GM21528 (cell line): ENCODE measurements at regions not wholly inside any gene's neighbourhood (a gene's known extent, or its start where the extent isn't known, plus 50 kb on each side); places are given as distances from the start of the nearest gene placed in this dataset.

Source experiments
- ATAC-seq: cut with Tn5 transposase; IDR thresholded peaks from one replicate; pipeline ENCODE4 v1.9.1; 2021; ENCODE audit warnings: mild to moderate bottlenecking, moderate library complexity; ENCODE audit not compliant: unreplicated experiment, low FRiP score

DNA sequence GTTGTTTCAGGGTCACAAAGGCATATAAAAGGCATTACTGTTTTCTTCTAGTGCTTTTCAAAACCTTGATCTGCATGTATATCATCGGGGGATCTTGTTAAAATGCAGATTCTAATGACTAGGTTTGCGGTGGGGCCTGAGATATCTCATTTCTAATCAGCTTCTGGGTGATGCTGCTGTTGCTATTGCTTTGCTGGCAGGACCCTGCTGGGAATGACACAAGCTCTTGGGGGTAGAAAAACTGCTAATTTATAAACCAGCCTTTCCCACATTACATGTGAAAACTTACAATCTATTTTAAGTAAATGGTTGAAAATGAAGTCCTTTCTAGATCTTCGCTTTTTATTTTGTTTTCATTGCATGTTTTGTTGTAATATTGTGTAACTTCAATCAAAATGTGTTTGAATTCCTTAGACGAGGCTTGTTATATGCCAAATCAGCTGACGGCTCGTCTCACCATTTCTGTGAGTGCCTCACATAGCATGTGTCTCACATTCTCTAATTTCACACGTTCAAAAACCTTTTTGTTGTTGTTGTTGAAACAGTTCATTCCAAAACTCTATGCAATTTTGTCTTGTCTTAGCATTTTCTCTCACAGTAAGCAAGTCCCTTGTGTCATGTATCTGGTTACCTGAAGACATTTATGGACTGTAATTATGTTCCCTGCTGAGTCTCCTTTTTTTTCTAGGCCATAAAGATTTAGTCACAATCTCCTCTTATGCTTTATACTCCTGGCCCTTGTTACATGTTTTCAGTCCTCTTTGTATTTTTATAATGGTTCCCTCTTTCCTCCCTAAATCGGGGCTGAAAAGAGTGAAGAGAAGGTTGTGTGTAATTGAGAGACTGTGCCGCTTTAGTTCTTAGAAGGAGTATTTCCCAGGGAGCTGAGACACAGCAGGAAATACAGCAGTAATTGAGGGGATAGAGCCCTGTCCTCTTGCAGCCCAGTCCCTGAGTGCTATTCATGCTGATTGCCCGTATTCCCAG, 521.0 kb upstream of the SEMA6A start:
- ATAC-seq: no peak

DNA sequence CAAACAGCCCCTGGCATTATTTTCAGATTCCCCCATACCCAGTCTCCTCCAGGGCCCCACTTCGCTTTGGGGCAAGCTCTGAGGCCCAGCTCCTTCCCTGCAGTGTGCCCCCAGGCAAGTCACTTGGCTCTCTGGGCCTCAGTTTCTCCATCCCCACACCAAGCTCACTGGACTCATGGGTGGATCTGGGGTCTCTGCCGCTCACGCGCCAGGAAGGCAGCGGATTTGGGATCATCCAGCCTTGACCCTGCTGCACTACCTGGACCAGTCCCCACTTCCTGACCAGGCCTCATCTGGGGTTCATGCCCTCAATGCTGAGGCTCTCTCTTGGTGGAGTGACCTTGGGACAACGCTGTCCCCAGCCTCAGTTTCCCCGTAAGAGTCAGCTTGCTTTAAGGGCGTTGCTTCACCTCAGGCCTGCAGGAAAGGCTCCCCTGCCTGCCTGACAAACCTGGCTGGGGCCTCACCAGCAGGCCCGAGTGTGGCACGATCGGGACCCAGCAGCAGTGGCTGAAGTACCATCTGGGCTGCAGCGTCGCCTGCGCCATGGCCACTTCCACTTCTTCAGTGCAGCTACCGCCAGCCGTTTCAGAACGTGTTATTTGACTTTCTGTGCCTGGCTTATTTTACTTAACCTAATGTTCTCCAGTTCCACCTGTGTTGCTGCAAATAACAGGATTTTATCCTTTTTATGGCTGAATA, 519.6 kb upstream of the SEMA6A start:
- ATAC-seq: no peak

DNA sequence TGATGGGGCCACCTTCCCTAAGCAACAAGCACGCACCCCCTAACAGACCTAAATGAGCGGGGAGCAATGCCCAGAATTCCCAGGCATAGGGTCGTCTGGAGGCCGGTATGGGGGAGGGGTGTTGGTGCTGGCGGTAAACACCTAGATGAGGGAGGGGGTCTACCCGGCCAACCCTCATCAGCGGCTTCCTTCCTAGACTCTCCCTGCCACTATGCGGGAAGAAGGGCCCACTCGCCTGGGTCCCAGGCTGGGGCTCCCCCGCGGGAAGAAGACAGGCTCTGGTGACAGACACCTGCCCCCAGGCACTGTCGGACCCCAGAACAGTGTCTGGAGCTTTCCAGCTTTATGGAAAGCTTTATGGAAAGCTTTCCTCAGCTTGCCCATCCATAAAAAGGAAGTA, 519.0 kb upstream of the SEMA6A start:
- no peak for ATAC-seq

DNA sequence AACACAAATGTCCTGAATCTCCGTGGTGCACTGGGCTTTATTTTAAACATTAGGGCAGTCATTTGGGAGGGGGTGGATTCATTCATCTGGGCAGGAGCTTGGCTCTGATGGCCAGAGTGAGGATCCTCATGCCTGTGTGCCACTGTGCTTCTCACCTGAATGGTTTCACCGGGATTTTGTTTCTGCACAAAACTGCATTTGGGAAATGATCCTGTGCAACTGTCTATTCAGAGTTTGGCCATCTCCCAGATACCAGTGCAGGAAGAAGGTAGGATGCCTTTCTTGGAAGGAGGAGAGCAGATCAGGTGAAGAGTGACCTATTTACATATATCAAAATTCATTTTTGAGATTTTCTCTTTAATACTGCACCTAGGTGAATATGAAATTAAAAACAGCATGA, 514.4 kb upstream of the SEMA6A start:
- no peak for ATAC-seq

DNA sequence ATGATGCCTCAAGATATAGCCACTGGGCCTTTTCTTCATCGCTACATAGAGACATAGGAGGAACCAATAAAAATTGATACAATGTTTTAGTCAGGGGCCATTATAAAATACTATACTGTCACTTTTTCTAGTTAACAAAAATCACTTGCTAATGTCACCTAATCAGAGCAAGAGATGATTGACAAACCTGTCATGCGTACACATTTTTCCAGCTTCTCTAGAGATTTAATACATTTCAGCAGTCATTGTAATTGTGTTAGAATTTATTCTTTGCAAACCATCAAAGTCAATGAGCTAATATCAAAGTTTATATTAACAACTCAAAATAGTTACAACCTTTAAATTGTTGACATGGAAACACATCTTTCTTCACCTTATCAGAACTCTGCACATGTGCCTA, 513.6 kb upstream of the SEMA6A start:
- ATAC-seq: no peak

DNA sequence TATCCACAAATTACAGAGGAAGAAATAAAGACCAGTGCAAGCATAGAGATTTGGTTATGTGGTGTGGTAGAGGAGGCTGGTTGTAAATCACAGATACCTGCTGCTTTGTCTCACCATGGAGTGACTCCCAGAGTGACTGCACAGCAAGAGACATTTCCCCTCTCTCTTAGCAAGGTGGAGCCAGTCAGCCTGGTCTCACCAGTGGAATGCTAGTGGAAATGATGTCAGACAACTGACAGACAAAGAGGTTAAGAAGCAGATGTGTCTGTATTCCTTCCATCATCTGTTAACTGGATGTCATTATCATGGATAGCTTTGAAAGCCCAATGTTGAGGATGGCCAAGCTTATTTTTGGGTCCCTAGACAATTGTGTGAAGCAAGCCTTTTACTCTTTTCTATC, 509.4 kb upstream of the SEMA6A start:
- ATAC-seq: no peak

DNA sequence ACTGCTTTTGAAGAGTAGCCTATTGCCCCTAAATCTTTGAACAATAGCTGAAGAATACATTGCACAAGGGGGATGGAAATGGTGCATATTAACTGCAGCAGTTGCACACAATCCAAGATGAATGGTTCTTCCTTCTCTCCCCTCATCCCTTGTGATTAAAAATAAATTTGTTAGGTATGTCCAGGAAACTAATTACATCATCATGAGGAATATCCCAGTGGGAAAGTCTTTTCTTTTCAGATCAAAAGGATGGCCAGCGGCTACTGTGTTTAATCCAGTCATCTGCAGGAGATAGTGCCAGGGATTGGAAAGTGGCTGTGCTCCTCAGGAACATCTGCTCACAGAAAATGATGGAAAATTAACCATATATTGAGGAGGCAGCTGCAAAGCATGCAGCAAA, 508.4 kb upstream of the SEMA6A start:
- no peak for ATAC-seq

DNA sequence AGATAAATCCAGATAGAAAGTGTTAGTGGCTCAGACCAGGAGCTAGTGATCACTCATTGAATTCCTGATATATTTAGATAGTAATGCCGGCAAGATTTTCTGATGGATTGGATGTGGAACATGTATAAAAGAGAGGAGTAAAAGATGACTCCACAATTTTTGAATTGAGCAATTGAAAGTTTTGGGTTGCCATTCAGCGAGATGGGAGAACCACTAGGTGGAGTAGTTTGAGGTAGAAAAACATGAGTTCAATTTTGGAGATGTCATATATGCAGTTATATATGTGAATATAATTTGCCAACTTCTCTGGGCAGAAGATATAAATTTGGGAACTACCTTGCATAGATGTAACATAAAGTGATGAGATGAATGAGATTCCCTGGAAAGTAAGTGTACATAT, 502.5 kb upstream of the SEMA6A start:
- ATAC-seq: no peak

DNA sequence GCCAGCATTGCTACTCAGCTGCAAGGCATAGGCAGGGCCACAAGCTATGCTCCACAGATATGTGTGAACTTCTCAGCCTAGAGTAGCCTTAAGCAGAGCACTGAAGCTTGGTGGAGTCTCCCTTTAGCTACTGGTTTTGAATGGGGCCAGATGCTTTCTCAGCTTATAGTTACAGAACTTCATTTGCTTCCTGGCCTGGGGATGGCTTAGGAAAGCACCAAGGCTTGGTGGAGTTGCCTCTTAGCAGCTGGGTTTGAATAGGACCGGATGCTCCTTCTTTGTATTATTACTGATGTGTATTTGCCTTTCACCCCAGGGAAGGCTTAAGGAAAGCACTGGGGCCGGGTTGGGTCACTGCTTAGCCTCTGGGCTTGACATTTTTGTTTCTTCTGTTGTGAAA, 497.8 kb upstream of the SEMA6A start:
- ATAC-seq: no peak

DNA sequence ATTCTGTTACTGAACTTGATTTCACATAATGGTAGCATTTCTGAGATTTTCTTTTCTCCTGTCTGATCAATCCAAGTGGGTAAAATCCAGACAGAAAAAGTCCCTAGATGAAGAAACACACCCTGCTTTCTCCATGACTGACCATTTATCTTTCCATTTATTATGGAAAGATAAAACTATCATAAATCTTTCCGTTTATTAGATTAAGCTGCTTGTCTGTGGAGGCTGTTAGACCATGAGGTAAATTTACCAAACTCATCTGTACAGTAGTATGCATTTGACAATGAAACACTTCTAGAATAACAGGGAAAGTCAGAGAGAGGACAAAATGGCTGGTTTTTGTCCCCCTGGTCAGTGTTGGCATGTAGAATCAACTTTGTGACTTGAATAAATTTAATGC, 491.2 kb upstream of the SEMA6A start:
- ATAC-seq: no peak

DNA sequence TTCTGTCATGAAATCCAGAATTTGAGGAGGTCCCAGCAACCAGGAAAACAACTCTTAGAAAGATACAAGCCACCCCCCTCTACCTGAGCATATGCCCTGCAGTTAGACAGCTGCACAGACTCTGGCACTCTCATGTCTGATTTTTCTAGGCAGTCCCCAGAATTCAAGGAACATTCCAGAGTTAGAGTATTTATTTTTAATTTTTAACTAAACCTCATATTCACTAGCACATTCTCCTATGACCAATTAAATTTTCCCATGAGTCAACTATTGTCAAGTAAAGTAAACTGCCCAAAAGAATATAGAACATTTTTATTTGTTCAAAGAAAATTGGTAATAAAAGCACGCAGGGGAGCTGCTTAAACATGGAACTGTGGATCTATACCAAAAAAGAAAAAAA, 490.5 kb upstream of the SEMA6A start:
- ATAC-seq: no peak

DNA sequence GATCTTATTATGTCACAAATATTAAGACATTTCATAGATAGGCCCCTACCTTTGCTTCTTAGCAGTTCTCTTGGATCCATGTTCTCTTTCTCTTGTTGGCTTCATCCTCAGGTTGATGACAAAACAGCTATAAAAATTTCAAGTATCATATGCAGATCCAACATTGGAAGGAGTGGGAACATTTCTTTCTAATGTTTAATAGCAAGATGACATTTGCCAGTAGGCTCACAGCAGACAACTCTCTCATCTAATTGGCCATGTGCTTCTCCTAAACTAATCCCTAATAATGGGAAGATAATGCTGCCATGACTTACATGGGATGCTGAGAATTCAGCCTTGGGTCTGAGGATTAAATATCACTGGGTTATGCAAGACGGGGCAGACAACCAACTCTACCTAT, 485.5 kb upstream of the SEMA6A start:
- no peak for ATAC-seq

DNA sequence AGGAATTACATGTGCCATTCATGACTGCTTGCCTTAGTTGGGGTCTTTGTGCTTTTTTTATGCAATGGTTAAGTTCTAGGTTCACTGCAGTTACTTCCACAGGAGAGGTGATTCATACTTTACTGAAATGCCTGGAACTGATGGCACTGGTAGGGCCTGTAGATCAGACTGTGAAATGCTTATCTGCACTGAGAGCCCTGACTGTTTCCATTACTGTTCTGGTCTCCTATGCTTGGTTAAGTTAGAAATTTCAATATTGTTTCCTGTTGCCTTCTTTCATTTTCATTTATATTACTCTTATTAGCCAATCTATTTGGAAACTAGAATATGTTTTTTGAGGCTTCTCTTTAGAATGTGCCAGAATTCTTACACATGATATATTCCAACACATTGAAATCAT, 484.1 kb upstream of the SEMA6A start:
- ATAC-seq: no peak

DNA sequence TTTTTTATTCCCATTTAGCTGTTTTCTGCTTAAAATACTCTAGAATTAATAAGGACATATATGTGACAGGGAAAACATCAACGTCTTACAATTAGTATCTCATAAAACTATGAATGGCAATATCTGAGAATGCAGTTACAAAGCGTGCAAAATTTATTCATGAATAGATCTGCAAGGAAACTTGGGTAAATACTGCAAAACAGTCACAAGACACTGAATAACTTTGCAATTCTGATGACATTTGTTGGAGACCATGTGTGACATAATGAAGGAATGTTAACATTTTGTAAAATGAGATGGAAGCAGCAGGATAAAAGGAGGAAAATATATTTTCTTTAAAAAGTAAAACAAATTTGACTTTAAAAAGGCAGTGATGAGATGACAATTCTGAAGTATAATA, 480.9 kb upstream of the SEMA6A start:
- ATAC-seq: no peak

DNA sequence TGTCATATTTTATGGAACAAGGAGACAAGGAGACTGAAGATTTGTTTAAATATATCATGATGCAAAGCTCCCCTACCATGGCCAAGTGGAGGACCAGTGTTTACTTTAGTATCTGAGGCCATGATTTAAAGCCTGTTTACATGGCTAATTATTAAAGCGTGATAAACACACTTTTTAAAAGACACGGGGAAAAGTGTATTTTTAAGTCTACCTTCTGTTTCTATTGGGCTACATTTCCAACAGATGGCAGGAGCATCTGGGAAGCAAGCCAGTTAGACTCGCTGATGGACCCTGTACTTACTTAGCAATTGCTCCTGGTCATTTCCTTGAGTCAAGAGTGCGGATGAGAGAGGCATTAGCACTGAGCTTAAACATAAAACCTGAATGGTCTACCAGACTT, 480.3 kb upstream of the SEMA6A start:
- ATAC-seq: no peak

DNA sequence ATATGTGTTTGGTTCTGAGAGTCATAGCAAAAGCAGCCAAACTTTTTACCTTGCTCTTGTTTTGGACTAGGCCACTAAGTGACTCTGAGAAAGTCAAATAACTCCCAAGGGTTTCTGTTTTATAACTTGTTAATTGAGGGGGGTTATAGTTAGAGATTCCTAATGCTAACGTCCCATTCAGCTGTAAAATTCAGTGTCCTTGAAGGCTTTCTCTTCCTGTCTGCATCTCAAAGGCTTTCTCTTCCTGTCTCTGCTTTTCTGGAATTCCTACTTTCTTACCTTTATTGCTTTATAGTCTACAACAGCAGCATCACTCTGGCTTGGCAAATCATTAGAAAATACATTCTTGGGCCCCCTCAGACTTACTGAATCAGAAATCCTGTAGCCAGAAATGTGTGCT, 479.5 kb upstream of the SEMA6A start:
- ATAC-seq: no peak

DNA sequence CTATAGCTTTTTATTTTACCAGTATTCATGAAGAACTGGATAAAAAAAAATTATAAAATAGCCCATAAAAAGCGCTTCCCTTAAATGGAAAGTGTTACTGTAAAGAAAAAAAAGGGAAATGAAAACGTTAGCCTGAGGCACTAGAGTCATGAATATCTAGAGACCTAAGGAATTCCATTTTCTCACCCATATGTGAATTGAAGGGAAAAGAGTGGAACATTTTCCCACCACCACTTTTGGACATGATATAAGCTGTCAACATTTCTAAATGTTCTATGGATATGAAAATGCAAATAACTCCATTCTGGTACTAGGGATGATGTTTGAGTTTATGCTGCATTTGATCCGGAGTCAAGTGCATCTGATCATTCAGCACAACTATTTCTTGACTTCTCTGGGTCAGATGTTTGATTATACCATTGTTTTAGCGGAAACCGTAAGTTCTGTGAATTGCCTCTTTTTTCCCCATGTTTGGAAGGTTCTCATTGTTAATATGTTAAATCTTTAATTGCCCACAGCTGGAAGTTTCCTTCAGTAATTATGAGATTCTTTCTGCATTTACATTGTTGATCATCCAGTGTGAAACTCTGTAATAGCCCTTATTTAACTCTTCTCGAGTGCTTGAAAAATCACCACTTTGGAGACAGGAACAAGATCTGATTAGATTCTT, 467.4 kb upstream of the SEMA6A start:
- no peak for ATAC-seq

DNA sequence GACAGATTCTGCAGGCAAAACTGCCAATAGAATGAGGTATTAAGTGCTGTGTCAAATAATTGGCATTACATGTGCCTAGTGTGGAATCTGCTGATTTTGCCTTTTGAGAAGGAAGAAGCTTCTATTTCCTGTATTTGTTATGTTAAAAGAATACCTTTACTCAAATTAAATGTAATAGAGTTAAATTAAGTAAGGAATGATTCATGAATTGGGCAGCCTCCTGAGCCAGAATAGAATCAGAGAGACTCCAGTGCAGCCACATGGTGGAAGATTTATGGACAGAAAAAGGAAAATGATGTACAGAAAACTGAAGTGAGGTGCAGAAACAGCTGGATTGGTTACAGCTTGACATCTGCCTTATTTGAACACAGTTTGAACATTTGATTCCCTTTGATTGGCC, 464.4 kb upstream of the SEMA6A start:
- ATAC-seq: no peak

DNA sequence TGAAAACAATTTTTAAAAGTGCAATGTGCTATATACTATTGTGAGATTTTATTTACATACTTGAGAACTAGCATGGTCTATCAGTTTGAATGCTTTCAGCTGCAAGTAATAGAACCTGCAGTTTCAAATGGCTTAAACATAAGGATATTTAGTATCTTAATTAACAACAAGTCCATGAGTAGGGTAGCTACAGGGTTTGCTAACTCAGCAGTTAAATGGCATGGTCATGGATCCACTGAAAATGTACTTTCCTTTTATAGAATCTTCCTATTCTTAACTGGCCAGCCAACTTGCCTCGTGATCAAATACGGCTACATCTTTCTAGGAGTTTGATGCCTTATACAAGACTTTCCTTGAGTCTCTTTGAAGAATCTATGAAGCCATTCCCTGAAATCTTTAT, 452.8 kb upstream of the SEMA6A start:
- ATAC-seq: no peak

DNA sequence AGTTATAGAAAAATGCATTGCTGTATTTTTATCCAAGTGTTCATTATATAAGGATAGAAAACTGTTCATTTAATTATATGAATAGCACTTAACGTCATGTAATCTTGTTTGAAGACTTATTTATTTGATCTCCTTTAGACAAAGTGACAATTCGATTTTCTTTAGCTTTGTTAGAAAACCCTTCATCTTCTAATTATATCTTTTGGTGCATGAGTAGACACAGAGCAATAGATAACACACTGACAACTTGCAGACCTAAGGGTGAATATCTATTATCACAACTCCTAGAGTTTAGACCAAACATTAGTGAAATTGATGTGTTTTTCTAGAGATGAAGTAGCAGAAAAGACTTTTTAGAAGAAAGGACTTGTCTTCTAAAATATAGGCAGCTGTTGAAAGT, 446.4 kb upstream of the SEMA6A start:
- ATAC-seq: no peak

DNA sequence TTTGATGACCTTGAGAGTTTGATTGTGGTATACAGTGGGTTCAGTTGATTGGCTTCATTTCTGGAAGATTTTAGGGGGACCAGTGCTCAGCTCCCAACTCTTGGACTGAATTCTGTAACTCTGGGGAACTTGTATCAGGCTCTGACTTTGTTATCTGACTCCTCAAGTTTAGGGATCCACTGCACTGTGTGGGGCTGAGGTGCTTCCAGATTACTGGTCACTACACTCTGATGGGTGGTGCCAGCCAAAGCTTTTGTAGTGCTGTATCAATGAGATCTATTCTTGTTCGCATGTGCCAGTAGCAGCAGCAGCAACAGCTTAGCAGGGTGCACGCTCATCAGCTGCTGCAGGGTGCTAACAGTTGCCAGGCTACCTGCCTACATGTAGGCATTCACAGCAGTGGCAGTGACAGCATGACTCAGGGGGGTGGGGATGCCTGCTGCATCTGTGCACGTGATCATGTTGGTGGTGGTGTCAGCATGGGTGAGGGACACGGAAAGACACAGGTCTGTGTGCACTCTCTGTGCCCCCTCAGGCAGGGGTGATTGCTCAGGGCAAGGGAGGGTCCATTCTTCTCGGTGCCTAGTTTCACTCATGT, 438.8 kb upstream of the SEMA6A start:
- no peak for ATAC-seq
